Astrocyte (in vitro differentiated cells and primary cell): ENCODE measurements at regions not wholly inside any gene's neighbourhood (a gene's known extent, or its start where the extent isn't known, plus 50 kb on each side); places are given as distances from the start of the nearest gene placed in this dataset.

Experiments used
- EZH2 ChIP-seq: IDR thresholded peaks from 2 replicates; pipeline ENCODE4 v1.6.1; 2012; ENCODE audit warnings: mild to moderate bottlenecking, low read length, inconsistent platforms; ENCODE audit not compliant: insufficient read depth
- TF ChIP-seq, protein P1 (sequence below): IDR thresholded peaks from 2 replicates; pipeline ENCODE4 v1.5.1; 2011; ENCODE audit warnings: low read depth, mild to moderate bottlenecking, inconsistent platforms, low read length, moderate library complexity; ENCODE audit not compliant: insufficient read depth

DNA sequence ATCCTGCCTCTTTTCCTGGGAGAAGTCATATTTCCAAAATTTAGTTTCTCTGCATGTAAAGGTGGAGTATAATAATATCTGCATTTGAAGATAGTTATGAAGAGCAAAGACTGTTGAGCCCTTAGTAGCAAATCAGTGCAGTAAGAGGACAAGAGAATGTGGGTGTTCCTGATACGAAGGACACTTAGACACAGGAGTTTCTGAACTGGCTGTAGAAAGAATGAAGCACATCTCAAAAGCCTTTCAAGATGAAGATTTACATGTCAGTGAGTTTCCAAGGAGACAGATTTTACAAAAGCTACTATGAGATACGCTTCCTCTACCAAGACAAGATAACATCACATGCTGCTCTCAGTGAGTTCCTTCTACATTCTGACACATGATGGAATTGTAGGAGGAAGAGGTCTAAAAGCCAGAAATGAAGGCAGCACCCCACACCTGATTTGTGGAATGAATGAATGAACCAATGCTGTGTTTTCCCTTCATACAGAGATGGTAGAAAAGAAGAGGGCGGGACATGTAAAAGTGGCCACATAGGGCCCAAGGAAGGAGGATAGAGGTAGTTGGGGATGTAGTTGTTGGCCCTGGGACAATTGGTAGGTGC is 173.6 kb upstream of the PDE1C start:
- TF ChIP-seq EZH2: no peak
- TF ChIP-seq, protein P1, sequence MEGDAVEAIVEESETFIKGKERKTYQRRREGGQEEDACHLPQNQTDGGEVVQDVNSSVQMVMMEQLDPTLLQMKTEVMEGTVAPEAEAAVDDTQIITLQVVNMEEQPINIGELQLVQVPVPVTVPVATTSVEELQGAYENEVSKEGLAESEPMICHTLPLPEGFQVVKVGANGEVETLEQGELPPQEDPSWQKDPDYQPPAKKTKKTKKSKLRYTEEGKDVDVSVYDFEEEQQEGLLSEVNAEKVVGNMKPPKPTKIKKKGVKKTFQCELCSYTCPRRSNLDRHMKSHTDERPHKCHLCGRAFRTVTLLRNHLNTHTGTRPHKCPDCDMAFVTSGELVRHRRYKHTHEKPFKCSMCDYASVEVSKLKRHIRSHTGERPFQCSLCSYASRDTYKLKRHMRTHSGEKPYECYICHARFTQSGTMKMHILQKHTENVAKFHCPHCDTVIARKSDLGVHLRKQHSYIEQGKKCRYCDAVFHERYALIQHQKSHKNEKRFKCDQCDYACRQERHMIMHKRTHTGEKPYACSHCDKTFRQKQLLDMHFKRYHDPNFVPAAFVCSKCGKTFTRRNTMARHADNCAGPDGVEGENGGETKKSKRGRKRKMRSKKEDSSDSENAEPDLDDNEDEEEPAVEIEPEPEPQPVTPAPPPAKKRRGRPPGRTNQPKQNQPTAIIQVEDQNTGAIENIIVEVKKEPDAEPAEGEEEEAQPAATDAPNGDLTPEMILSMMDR: no peak
